GM18517 (cell line): ENCODE measurements at regions not wholly inside any gene's neighbourhood (a gene's known extent, or its start where the extent isn't known, plus 50 kb on each side); places are given as distances from the start of the nearest gene placed in this dataset.
"Not testable (repeated sequence)": the region's sequence is repeated elsewhere in the genome, so short reads cannot be mapped to it uniquely, and the experiment has no call there.

Experiments used
- ATAC-seq: cut with Tn5 transposase; IDR thresholded peaks from one replicate; pipeline ENCODE4 v1.9.1; 2021; ENCODE audit warnings: mild to moderate bottlenecking, moderate library complexity; ENCODE audit not compliant: unreplicated experiment

- ATAC-seq = no peak
Observed at GRCh38 chr5:18395126-18396110, 761.2 kb downstream of the TAF11L14 start.

GRCh38 chr5:18397371-18397770, 763.1 kb downstream of the TAF11L14 start:
- no peak for ATAC-seq

GRCh38 chr5:18397891-18398290, 763.6 kb downstream of the TAF11L14 start:
- no peak for ATAC-seq

- not testable (repeated sequence) for ATAC-seq
Observed at GRCh38 chr5:18399461-18400327, 765.4 kb downstream of the TAF11L14 start.

- no peak for ATAC-seq
Observed at GRCh38 chr5:18403141-18403540, 768.9 kb downstream of the TAF11L14 start.

GRCh38 chr5:18403941-18404438, 769.7 kb downstream of the TAF11L14 start:
- ATAC-seq = no peak

GRCh38 chr5:18420711-18421110, 786.5 kb downstream of the TAF11L14 start:
- no peak for ATAC-seq

- no peak for ATAC-seq
Observed at GRCh38 chr5:18433336-18433735, 799.1 kb downstream of the TAF11L14 start.

- ATAC-seq = no peak
Observed at GRCh38 chr5:18438126-18438525, 803.9 kb downstream of the TAF11L14 start.

- ATAC-seq = no peak
Observed at GRCh38 chr5:18455521-18455920, 821.3 kb downstream of the TAF11L14 start.

- no peak for ATAC-seq
Observed at GRCh38 chr5:18457255-18457654, 823.0 kb downstream of the TAF11L14 start.

- no peak for ATAC-seq
Observed at GRCh38 chr5:18461766-18462165, 827.5 kb downstream of the TAF11L14 start.

GRCh38 chr5:18465833-18466681, 831.8 kb downstream of the TAF11L14 start:
- ATAC-seq = peak; percentile 89

- no peak for ATAC-seq
Observed at GRCh38 chr5:18466731-18467130, 832.5 kb downstream of the TAF11L14 start.

- ATAC-seq = not testable (repeated sequence)
Observed at GRCh38 chr5:18471791-18472190, 837.5 kb downstream of the TAF11L14 start.

- ATAC-seq = no peak
Observed at GRCh38 chr5:18483451-18483850, 849.2 kb downstream of the TAF11L14 start.

GRCh38 chr5:18487928-18488480, 853.7 kb downstream of the TAF11L14 start:
- no peak for ATAC-seq

- no peak for ATAC-seq
Observed at GRCh38 chr5:18489703-18490102, 855.4 kb downstream of the TAF11L14 start.

GRCh38 chr5:18491349-18491748, 857.1 kb downstream of the TAF11L14 start:
- ATAC-seq = no peak

- no peak for ATAC-seq
Observed at GRCh38 chr5:18495157-18495556, 860.9 kb downstream of the TAF11L14 start.
